Uterus (tissue), 3 donors: ENCODE measurements at regions not wholly inside any gene's neighbourhood (a gene's known extent, or its start where the extent isn't known, plus 50 kb on each side); places are given as distances from the start of the nearest gene placed in this dataset.

ENCODE experiments used
- DNase-seq, 2 donors: peaks; one replicate each; pipeline ENCODE4 v3.0.0-alpha.2; 2019 to 2020
- H3K27ac ChIP-seq, 2 donors: fragments of 200-600 bp; sonication (generic); 1 replicate in 1 of 2; 2 replicates in 1 of 2; pipeline ENCODE4 v1.5.1; 2016 to 2018
- H3K27me3 ChIP-seq, 2 donors: fragments of 200-600 bp; sonication (generic); one replicate each; pipeline ENCODE4 v1.5.1; 2018 to 2019; ENCODE audit warnings: control low read depth in 1 of 2
- H3K36me3 ChIP-seq, 2 donors: fragments of 200-600 bp; sonication (generic); one replicate each; pipeline ENCODE4 v1.5.1; 2019; ENCODE audit warnings: control low read depth in 1 of 2
- H3K4me1 ChIP-seq, 2 donors: fragments of 200-600 bp; sonication (generic); one replicate each; pipeline ENCODE4 v1.5.1; 2018 to 2019; ENCODE audit warnings: control low read depth in 1 of 2
- H3K4me3 ChIP-seq, 2 donors: fragments of 200-600 bp; sonication (generic); 1 replicate in 1 of 2; 2 replicates in 1 of 2; pipeline ENCODE4 v1.5.1; 2018 to 2019; ENCODE audit warnings: mild to moderate bottlenecking in 1 of 2
- H3K9me3 ChIP-seq, 2 donors: fragments of 200-600 bp; sonication (generic); one replicate each; pipeline ENCODE4 v1.5.1; 2019; ENCODE audit warnings: control low read depth in 1 of 2
- POLR2A ChIP-seq, 2 donors: fragments of 450-650 bp; IDR thresholded peaks; one replicate each; pipeline ENCODE4 v1.6.1; 2016; ENCODE audit warnings: antibody characterized with exemption in 2 of 2, mild to moderate bottlenecking in 1 of 2, moderate library complexity in 1 of 2
- intact Hi-C: fragments of 100-400 bp; cut with DNase I; formaldehyde crosslinking; loops from one replicate; pipeline ENCODE4 v1.15.1; 2023; ENCODE audit warnings: low total_unique reads
- TF ChIP-seq, protein P1 (sequence below), 4 experiments: fragments of 200-600 bp in 2 of 4; fragments of 450-650 bp in 2 of 4; sonication (generic) in 2 of 4; IDR thresholded peaks; one replicate each; pipeline ENCODE4 v1.5.1; 2016 to 2019; ENCODE audit warnings: antibody characterized with exemption in 4 of 4, mild to moderate bottlenecking in 2 of 4, moderate library complexity in 1 of 4
- donor health status: DM: yes; HTN: yes; CAD: no.

- Histone ChIP-seq H3K9me3 (no peaks in the 10 kb centered on the region), H3K27ac (no peak overlapping the region), H3K4me1 (no peaks in the 10 kb centered on the region), H3K4me3 (no peak overlapping the region), H3K36me3 (no peaks in the 10 kb centered on the region), H3K27me3 (no peaks in the 10 kb centered on the region)
- intact Hi-C loops: no loop called here
- no peak for DNase-seq
- no peak for TF ChIP-seq POLR2A (IDR thresholded peaks at IDR 0.05)
- TF ChIP-seq, protein P1, sequence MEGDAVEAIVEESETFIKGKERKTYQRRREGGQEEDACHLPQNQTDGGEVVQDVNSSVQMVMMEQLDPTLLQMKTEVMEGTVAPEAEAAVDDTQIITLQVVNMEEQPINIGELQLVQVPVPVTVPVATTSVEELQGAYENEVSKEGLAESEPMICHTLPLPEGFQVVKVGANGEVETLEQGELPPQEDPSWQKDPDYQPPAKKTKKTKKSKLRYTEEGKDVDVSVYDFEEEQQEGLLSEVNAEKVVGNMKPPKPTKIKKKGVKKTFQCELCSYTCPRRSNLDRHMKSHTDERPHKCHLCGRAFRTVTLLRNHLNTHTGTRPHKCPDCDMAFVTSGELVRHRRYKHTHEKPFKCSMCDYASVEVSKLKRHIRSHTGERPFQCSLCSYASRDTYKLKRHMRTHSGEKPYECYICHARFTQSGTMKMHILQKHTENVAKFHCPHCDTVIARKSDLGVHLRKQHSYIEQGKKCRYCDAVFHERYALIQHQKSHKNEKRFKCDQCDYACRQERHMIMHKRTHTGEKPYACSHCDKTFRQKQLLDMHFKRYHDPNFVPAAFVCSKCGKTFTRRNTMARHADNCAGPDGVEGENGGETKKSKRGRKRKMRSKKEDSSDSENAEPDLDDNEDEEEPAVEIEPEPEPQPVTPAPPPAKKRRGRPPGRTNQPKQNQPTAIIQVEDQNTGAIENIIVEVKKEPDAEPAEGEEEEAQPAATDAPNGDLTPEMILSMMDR (IDR thresholded peaks at IDR 0.05): no peak
Observed at GRCh38 chr16:79297296-79297695, 303.2 kb downstream of the MAF start.

DNA sequence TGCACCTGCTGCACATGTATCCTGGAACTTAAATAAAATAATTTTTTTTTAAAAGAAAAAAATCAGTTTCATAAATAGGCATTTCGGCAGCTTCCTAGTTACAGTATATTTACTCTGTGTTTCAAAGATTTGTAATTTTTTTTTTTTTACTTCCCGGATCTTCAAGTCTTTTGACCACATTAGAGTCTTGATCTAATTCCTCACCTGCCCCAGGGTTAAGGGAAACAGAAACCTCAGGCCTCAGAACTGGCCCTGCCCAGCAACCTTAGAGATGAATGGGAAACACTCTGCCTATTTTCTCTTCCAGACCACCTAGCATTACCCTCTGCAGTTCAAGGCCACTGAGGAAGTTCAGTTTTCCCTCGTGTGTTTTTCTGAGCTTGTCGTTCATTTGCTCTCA lies 304.0 kb downstream of the MAF start:
- H3K4me3 ChIP-seq: no peak overlapping the region
- TF ChIP-seq, protein P1 (IDR thresholded peaks at IDR 0.05): no peak
- TF ChIP-seq POLR2A (IDR thresholded peaks at IDR 0.05): no peak
- no peaks in the 10 kb centered on the region for H3K27me3 ChIP-seq
- no peak overlapping the region for H3K27ac ChIP-seq
- intact Hi-C loops: no loop called here
- H3K4me1 ChIP-seq: no peaks in the 10 kb centered on the region
- DNase-seq: no peak
- H3K36me3 ChIP-seq: no peaks in the 10 kb centered on the region
- no peaks in the 10 kb centered on the region for H3K9me3 ChIP-seq

DNA sequence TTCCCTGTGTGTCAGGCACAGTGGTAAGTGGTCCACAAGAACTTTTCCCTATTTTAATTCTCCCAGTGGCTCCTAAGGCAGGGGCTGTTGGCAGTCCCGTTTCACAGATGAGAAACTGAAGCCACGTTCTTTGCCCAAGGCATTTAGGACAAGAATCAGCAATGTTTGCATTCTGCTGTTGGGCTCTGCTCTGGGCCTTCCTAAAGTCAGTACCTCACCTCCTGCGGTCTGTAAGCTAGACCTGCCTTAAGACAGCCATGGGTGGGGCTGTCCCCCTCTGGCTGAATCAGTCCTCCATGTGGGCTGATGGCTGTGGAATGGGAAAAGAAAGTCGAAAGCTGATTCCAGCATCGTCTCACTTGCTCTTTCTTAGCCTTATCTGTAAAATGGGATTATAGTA lies 304.8 kb downstream of the MAF start:
- Histone ChIP-seq H3K27me3 (no peaks in the 10 kb centered on the region), H3K27ac (no peak overlapping the region), H3K36me3 (no peaks in the 10 kb centered on the region), H3K9me3 (no peaks in the 10 kb centered on the region), H3K4me1 (no peaks in the 10 kb centered on the region), H3K4me3 (no peak overlapping the region)
- intact Hi-C loops: no loop called here
- no peak for DNase-seq
- no peak for TF ChIP-seq POLR2A (IDR thresholded peaks at IDR 0.05)
- TF ChIP-seq, protein P1 (IDR thresholded peaks at IDR 0.05): no peak

- Histone ChIP-seq H3K9me3 (no peaks in the 10 kb centered on the region), H3K4me3 (no peak overlapping the region), H3K36me3 (no peaks in the 10 kb centered on the region), H3K27me3 (no peaks in the 10 kb centered on the region), H3K4me1 (no peaks in the 10 kb centered on the region), H3K27ac (no peak overlapping the region)
- TF ChIP-seq, protein P1 (IDR thresholded peaks at IDR 0.05): no peak
- TF ChIP-seq POLR2A (IDR thresholded peaks at IDR 0.05): no peak
- no peak for DNase-seq
- intact Hi-C loops: no loop called here
Observed at GRCh38 chr16:79295162-79295561, 305.4 kb downstream of the MAF start.

DNA sequence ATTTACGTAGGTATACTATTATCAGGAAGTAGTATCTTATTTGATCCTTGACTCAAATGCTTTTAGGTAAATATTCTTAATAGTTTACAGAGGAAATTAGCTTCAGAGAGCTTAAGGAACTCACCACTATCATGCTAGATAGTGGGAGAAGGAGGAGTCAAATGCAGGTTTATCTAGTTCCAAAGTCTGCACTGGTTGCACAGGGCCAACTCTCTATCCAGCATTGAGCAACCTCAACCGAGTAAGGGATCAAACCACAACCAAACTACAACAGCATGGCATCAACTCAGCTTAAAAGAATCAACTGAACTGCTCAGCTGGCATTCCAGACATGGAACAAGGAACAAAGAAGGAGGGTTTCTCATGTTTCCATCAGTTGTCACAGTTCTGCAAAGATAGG lies 306.0 kb downstream of the MAF start:
- DNase-seq: no peak

More for the DNA sequence above, 306.0 kb downstream of the MAF start:
- Histone ChIP-seq H3K36me3 (no peaks in the 10 kb centered on the region), H3K9me3 (no peaks in the 10 kb centered on the region), H3K27me3 (no peaks in the 10 kb centered on the region), H3K4me3 (no peak overlapping the region), H3K27ac (no peak overlapping the region), H3K4me1 (no peaks in the 10 kb centered on the region)
- intact Hi-C loops: no loop called here
- TF ChIP-seq POLR2A (IDR thresholded peaks at IDR 0.05): no peak
- TF ChIP-seq, protein P1 (IDR thresholded peaks at IDR 0.05): no peak
